Uterus (tissue), 3 donors: ENCODE measurements at regions not wholly inside any gene's neighbourhood (a gene's known extent, or its start where the extent isn't known, plus 50 kb on each side); places are given as distances from the start of the nearest gene placed in this dataset.

Experiments used
- DNase-seq, 2 donors: peaks; one replicate each; pipeline ENCODE4 v3.0.0-alpha.2; 2019 to 2020
- H3K27ac ChIP-seq, 2 donors: fragments of 200-600 bp; sonication (generic); 1 replicate in 1 of 2; 2 replicates in 1 of 2; pipeline ENCODE4 v1.5.1; 2016 to 2018
- H3K27me3 ChIP-seq, 2 donors: fragments of 200-600 bp; sonication (generic); one replicate each; pipeline ENCODE4 v1.5.1; 2018 to 2019; ENCODE audit warnings: control low read depth in 1 of 2
- H3K36me3 ChIP-seq, 2 donors: fragments of 200-600 bp; sonication (generic); one replicate each; pipeline ENCODE4 v1.5.1; 2019; ENCODE audit warnings: control low read depth in 1 of 2
- H3K4me1 ChIP-seq, 2 donors: fragments of 200-600 bp; sonication (generic); one replicate each; pipeline ENCODE4 v1.5.1; 2018 to 2019; ENCODE audit warnings: control low read depth in 1 of 2
- H3K4me3 ChIP-seq, 2 donors: fragments of 200-600 bp; sonication (generic); 1 replicate in 1 of 2; 2 replicates in 1 of 2; pipeline ENCODE4 v1.5.1; 2018 to 2019; ENCODE audit warnings: mild to moderate bottlenecking in 1 of 2
- H3K9me3 ChIP-seq, 2 donors: fragments of 200-600 bp; sonication (generic); one replicate each; pipeline ENCODE4 v1.5.1; 2019; ENCODE audit warnings: control low read depth in 1 of 2
- POLR2A ChIP-seq, 2 donors: fragments of 450-650 bp; IDR thresholded peaks; one replicate each; pipeline ENCODE4 v1.6.1; 2016; ENCODE audit warnings: antibody characterized with exemption in 2 of 2, mild to moderate bottlenecking in 1 of 2, moderate library complexity in 1 of 2
- intact Hi-C: fragments of 100-400 bp; cut with DNase I; formaldehyde crosslinking; loops from one replicate; pipeline ENCODE4 v1.15.1; 2023; ENCODE audit warnings: low total_unique reads
- TF ChIP-seq, protein P1 (sequence below), 4 experiments: fragments of 200-600 bp in 2 of 4; fragments of 450-650 bp in 2 of 4; sonication (generic) in 2 of 4; IDR thresholded peaks; one replicate each; pipeline ENCODE4 v1.5.1; 2016 to 2019; ENCODE audit warnings: antibody characterized with exemption in 4 of 4, mild to moderate bottlenecking in 2 of 4, moderate library complexity in 1 of 4
- donor health status: DM: yes; HTN: yes; CAD: no.

- Histone ChIP-seq H3K27ac (no peak overlapping the region), H3K27me3 (no peaks in the 10 kb centered on the region), H3K4me3 (no peak overlapping the region), H3K4me1 (no peaks in the 10 kb centered on the region), H3K9me3 (no peaks in the 10 kb centered on the region), H3K36me3 (no peaks in the 10 kb centered on the region)
- DNase-seq, result no peak
- intact Hi-C loops, result no loop called here
- TF ChIP-seq, protein P1, sequence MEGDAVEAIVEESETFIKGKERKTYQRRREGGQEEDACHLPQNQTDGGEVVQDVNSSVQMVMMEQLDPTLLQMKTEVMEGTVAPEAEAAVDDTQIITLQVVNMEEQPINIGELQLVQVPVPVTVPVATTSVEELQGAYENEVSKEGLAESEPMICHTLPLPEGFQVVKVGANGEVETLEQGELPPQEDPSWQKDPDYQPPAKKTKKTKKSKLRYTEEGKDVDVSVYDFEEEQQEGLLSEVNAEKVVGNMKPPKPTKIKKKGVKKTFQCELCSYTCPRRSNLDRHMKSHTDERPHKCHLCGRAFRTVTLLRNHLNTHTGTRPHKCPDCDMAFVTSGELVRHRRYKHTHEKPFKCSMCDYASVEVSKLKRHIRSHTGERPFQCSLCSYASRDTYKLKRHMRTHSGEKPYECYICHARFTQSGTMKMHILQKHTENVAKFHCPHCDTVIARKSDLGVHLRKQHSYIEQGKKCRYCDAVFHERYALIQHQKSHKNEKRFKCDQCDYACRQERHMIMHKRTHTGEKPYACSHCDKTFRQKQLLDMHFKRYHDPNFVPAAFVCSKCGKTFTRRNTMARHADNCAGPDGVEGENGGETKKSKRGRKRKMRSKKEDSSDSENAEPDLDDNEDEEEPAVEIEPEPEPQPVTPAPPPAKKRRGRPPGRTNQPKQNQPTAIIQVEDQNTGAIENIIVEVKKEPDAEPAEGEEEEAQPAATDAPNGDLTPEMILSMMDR (IDR thresholded peaks at IDR 0.05), result no peak
- no peak for TF ChIP-seq POLR2A (IDR thresholded peaks at IDR 0.05)
Measured at GRCh38 chr6:163776196-163776905, 361.8 kb downstream of the QKI start.

DNA sequence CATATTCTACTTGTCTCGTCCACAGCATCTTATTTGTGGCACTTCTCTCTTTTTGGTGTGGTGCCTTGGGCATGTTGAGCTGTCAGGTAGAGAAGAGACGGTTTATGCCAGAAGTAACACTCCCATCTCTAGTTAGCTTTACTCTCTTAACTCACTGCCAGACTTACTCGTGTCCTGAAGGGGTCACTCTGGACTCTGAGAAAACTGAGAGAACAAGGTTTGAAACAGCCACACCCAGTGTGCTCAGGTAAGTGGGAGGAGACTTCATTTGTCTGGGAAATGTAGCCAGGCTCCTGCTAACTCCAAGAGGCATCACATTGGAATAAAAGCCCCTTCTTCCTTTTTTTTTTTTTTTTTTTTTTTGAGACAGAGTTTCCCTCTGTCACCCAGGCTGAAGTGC, 360.8 kb downstream of the QKI start:
- no peak overlapping the region for H3K27ac ChIP-seq
- no peak overlapping the region for H3K4me3 ChIP-seq
- no peaks in the 10 kb centered on the region for H3K27me3 ChIP-seq
- no peaks in the 10 kb centered on the region for H3K36me3 ChIP-seq
- intact Hi-C loops, result no loop called here
- DNase-seq, result no peak
- TF ChIP-seq POLR2A (IDR thresholded peaks at IDR 0.05), result no peak
- TF ChIP-seq, protein P1 (IDR thresholded peaks at IDR 0.05), result no peak
- H3K9me3 ChIP-seq, result no peaks in the 10 kb centered on the region
- no peaks in the 10 kb centered on the region for H3K4me1 ChIP-seq

DNA sequence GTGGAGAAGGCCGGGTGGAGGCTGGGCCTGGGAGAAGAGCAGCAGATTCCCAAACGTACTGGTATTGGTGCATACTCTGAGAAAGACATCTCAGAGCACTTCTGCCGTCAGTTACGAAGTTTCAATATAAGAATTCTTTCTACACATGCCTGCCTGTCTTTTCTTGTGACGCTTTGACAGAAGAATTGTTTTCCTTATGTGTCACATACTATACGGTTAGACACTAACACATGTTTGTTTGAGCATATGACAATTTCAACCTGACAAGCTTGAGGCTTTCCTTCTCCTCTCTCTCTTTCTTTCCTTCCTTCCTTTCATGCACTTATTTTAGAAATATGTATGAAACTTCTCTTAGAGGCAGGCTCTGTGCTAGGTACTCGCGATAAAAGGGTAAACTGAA, 360.0 kb downstream of the QKI start:
- intact Hi-C loops, result no loop called here
- H3K4me3 ChIP-seq, result no peak overlapping the region
- no peaks in the 10 kb centered on the region for H3K27me3 ChIP-seq
- no peaks in the 10 kb centered on the region for H3K36me3 ChIP-seq
- no peaks in the 10 kb centered on the region for H3K9me3 ChIP-seq
- no peak overlapping the region for H3K27ac ChIP-seq
- no peaks in the 10 kb centered on the region for H3K4me1 ChIP-seq
- no peak for DNase-seq
- TF ChIP-seq POLR2A (IDR thresholded peaks at IDR 0.05), result no peak
- TF ChIP-seq, protein P1 (IDR thresholded peaks at IDR 0.05), result no peak

- H3K9me3 ChIP-seq, result no peaks in the 10 kb centered on the region
- H3K27ac ChIP-seq, result no peak overlapping the region
- no peak for TF ChIP-seq POLR2A (IDR thresholded peaks at IDR 0.05)
- TF ChIP-seq, protein P1 (IDR thresholded peaks at IDR 0.05), result no peak
- intact Hi-C loops, result no loop called here
- no peaks in the 10 kb centered on the region for H3K4me1 ChIP-seq
- H3K4me3 ChIP-seq, result no peak overlapping the region
- H3K36me3 ChIP-seq, result no peaks in the 10 kb centered on the region
- H3K27me3 ChIP-seq, result no peaks in the 10 kb centered on the region
- no peak for DNase-seq
Measured at GRCh38 chr6:163773646-163774045, 359.1 kb downstream of the QKI start.

DNA sequence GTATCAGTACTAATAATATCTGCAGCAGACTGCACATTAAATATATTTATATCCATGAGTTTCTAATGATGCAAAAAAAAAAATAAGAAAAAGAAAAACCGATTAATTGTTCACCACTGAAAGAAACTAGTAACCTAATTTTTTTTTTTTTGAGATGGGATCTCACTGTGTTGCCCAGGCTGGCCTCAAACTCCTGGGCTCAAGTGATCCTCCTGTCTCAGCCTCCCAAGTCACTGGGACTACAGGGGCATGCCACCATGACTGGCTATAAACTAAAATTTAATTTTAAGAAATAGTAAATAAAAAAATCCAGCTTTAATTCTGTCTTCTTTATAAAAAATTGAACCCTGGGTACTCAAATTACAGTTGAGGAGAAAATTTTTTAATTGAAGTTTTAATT, 358.2 kb downstream of the QKI start:
- Histone ChIP-seq H3K27me3 (no peaks in the 10 kb centered on the region), H3K4me1 (no peaks in the 10 kb centered on the region), H3K9me3 (no peaks in the 10 kb centered on the region), H3K4me3 (no peak overlapping the region), H3K27ac (no peak overlapping the region), H3K36me3 (no peaks in the 10 kb centered on the region)
- TF ChIP-seq, protein P1 (IDR thresholded peaks at IDR 0.05), result no peak
- no peak for TF ChIP-seq POLR2A (IDR thresholded peaks at IDR 0.05)
- intact Hi-C loops, result no loop called here
- DNase-seq, result no peak
